H1 (cell line): ENCODE measurements at regions not wholly inside any gene's neighbourhood (a gene's known extent, or its start where the extent isn't known, plus 50 kb on each side); places are given as distances from the start of the nearest gene placed in this dataset.

Experiments used
- CTCF ChIA-PET: fragments of 300-600 bp; sonication (Branson Sonifier 250); formaldehyde crosslinking; loops from one replicate; lab custom pipeline; 2021; ENCODE audit not compliant: partially characterized antibody; lab: Charles Lee
- POLR2A ChIA-PET: fragments of 300-600 bp; sonication (Branson Sonifier 250); formaldehyde crosslinking; loops from one replicate; lab custom pipeline; 2021; ENCODE audit warnings: inconsistent platforms; ENCODE audit not compliant: partially characterized antibody; lab: Charles Lee
- DNase-seq, 2 experiments: peaks; one replicate each; pipeline versions ENCODE4 v3.0.0 to v3.0.0-alpha.2; 2010 to 2022; ENCODE audit warnings: low spot score in 2 of 2, low read depth in 1 of 2, mixed read lengths in 1 of 2
- FAIRE-seq: peaks from 2 replicates; lab custom pipeline; 2011; peaks lifted over from hg19 to GRCh38; lab: Jason Lieb, UNC
- H2AFZ ChIP-seq: 2 replicates; pipeline ENCODE4 v1.8.1; 2012; ENCODE audit warnings: low read length, inconsistent platforms
- H2AK5ac ChIP-seq: 2 replicates; pipeline ENCODE4 v1.6.1; 2013; ENCODE audit warnings: low read depth, low read length
- H2BK120ac ChIP-seq: replicated peaks from 2 replicates; pipeline ENCODE3; 2013; ENCODE audit warnings: low read depth, low read length, inconsistent platforms
- H2BK12ac ChIP-seq: 2 replicates; pipeline ENCODE4 v1.6.1; 2013; ENCODE audit warnings: low read depth, low read length
- H2BK15ac ChIP-seq: 2 replicates; pipeline ENCODE4 v1.6.1; 2013; ENCODE audit warnings: low read length
- H2BK20ac ChIP-seq: 2 replicates; pipeline ENCODE4 v1.6.1; 2013; ENCODE audit warnings: low read length
- H2BK5ac ChIP-seq: 2 replicates; pipeline ENCODE4 v1.6.1; 2013; ENCODE audit warnings: low read depth, low read length
- H3K14ac ChIP-seq: 2 replicates; pipeline ENCODE4 v1.6.1; 2013; ENCODE audit warnings: inconsistent platforms; ENCODE audit not compliant: insufficient read length
- H3K18ac ChIP-seq: 2 replicates; pipeline ENCODE4 v1.6.1; 2013; ENCODE audit warnings: low read length; ENCODE audit errors: extremely low read depth
- H3K23ac ChIP-seq: 2 replicates; pipeline ENCODE4 v1.6.1; 2013; ENCODE audit warnings: inconsistent platforms; ENCODE audit not compliant: insufficient read length
- H3K23me2 ChIP-seq: 2 replicates; pipeline ENCODE4 v1.6.1; 2013; ENCODE audit warnings: low read depth, low read length
- H3K27ac ChIP-seq: 2 replicates; pipeline ENCODE4 v1.6.1; 2011; ENCODE audit warnings: low read depth, low read length, inconsistent platforms
- H3K27me3 ChIP-seq, 4 experiments: replicated peaks in 1 of 4; 1 replicate in 1 of 4; 2 replicates in 3 of 4; pipeline versions ENCODE4 v1.6.1 to v1.8.1; 2011 to 2013; ENCODE audit warnings: low read length in 3 of 4, mild to moderate bottlenecking in 3 of 4, inconsistent platforms in 2 of 4, mixed read lengths in 2 of 4, moderate library complexity in 1 of 4; ENCODE audit not compliant: control insufficient read depth in 3 of 4, insufficient read depth in 3 of 4; ENCODE audit errors: extremely low read depth in 1 of 4
- H3K36me3 ChIP-seq, 4 experiments: 2 replicates each; pipeline versions ENCODE4 v1.6.1 to v1.8.1; 2011 to 2013; ENCODE audit warnings: mild to moderate bottlenecking in 4 of 4, low read length in 3 of 4, moderate library complexity in 2 of 4, control low read depth in 1 of 4, inconsistent platforms in 1 of 4; ENCODE audit not compliant: insufficient read depth in 4 of 4, control insufficient read depth in 2 of 4
- H3K4ac ChIP-seq: replicated peaks from 2 replicates; pipeline ENCODE3; 2013; ENCODE audit warnings: low read length, low read depth, mixed read lengths, inconsistent platforms; ENCODE audit not compliant: insufficient read length
- H3K4me1 ChIP-seq, 4 experiments: replicated peaks in 1 of 4; 1 replicate in 1 of 4; 2 replicates in 3 of 4; pipeline versions ENCODE4 v1.6.1 to v1.8.1; 2011 to 2013; ENCODE audit warnings: low read length in 3 of 4, inconsistent platforms in 2 of 4, mixed read lengths in 1 of 4; ENCODE audit not compliant: insufficient read depth in 4 of 4, control insufficient read depth in 3 of 4
- H3K4me2 ChIP-seq, 2 experiments: 2 replicates each; pipeline versions ENCODE4 v1.6.1 to v1.8.1; 2011 to 2013; ENCODE audit warnings: low read depth in 2 of 2, low read length in 2 of 2, control low read depth in 1 of 2, inconsistent platforms in 1 of 2, mild to moderate bottlenecking in 1 of 2; ENCODE audit not compliant: insufficient read depth in 1 of 2
- H3K4me3 ChIP-seq, 4 experiments: fragments of 200-600, 300-600 bp in 1 of 4; sonication (generic), shearing (Covaris generic), sonication (Bioruptor Twin) in 1 of 4; 2 replicates each; pipeline versions ENCODE4 v1.5.1 to v1.8.1; 2011 to 2016; ENCODE audit warnings: low read length in 4 of 4, low read depth in 3 of 4, control low read depth in 2 of 4, inconsistent platforms in 2 of 4, mild to moderate bottlenecking in 2 of 4, mixed read lengths in 1 of 4, moderate library complexity in 1 of 4; ENCODE audit not compliant: insufficient read depth in 2 of 4; ENCODE audit errors: extremely low read depth in 1 of 4
- H3K56ac ChIP-seq: replicated peaks from 2 replicates; pipeline ENCODE3; 2013; ENCODE audit warnings: low read depth, mild to moderate bottlenecking, mixed read lengths, low read length, inconsistent platforms; ENCODE audit not compliant: insufficient read length
- H3K79me1 ChIP-seq: 2 replicates; pipeline ENCODE4 v1.6.1; 2013; ENCODE audit warnings: low read depth, low read length, control low read depth
- H3K79me2 ChIP-seq, 2 experiments: 2 replicates each; pipeline versions ENCODE4 v1.6.1 to v1.8.1; 2012 to 2013; ENCODE audit warnings: low read length in 2 of 2, mild to moderate bottlenecking in 2 of 2, inconsistent platforms in 1 of 2; ENCODE audit not compliant: insufficient read depth in 2 of 2, control insufficient read depth in 1 of 2
- H3K9ac ChIP-seq, 4 experiments: replicated peaks in 1 of 4; 1 replicate in 1 of 4; 2 replicates in 3 of 4; pipeline versions ENCODE4 v1.6.1 to v1.8.1; 2011 to 2013; ENCODE audit warnings: low read depth in 3 of 4, low read length in 3 of 4, control low read depth in 2 of 4, mild to moderate bottlenecking in 2 of 4, moderate library complexity in 2 of 4, inconsistent platforms in 1 of 4; ENCODE audit errors: extremely low read depth in 1 of 4
- H3K9me3 ChIP-seq, 2 experiments: 2 replicates each; pipeline versions ENCODE4 v1.6.1 to v1.8.1; 2012 to 2013; ENCODE audit warnings: mild to moderate bottlenecking in 2 of 2, moderate library complexity in 2 of 2, control low read depth in 1 of 2, inconsistent platforms in 1 of 2, low read depth in 1 of 2, low read length in 1 of 2, mixed read lengths in 1 of 2; ENCODE audit not compliant: insufficient read depth in 2 of 2
- H4K20me1 ChIP-seq, 2 experiments: replicated peaks in 1 of 2; 2 replicates each; pipeline versions ENCODE3 to v1.8.1; 2011 to 2013; ENCODE audit warnings: inconsistent platforms in 2 of 2, low read length in 2 of 2, mild to moderate bottlenecking in 1 of 2; ENCODE audit not compliant: insufficient read depth in 2 of 2, control insufficient read depth in 1 of 2
- H4K5ac ChIP-seq: 2 replicates; pipeline ENCODE4 v1.6.1; 2013; ENCODE audit warnings: low read length, low read depth, mixed read lengths, inconsistent platforms; ENCODE audit not compliant: insufficient read length
- H4K8ac ChIP-seq: 2 replicates; pipeline ENCODE4 v1.8.0; 2013; ENCODE audit warnings: mild to moderate bottlenecking, moderate library complexity, low read length, inconsistent platforms; ENCODE audit not compliant: insufficient read depth; ENCODE audit errors: extremely low read depth
- H4K91ac ChIP-seq: replicated peaks from 2 replicates; pipeline ENCODE3; 2013; ENCODE audit warnings: low read length, mixed read lengths, inconsistent platforms; ENCODE audit not compliant: insufficient read length
- CBX5 ChIP-seq: fragments of 300-800, 300-1000 bp; sonication (generic); IDR thresholded peaks from 2 replicates; pipeline ENCODE4 v1.7.1; 2016; ENCODE audit warnings: antibody characterized with exemption, low read length, low read depth
- HDAC2 ChIP-seq, 2 experiments: fragments of 300-600 bp in 1 of 2; sonication (generic) in 1 of 2; IDR thresholded peaks; 2 replicates each; pipeline ENCODE4 v1.6.1; 2011 to 2012; ENCODE audit warnings: low read depth in 2 of 2, low read length in 2 of 2, mild to moderate bottlenecking in 2 of 2, moderate library complexity in 2 of 2, borderline replicate concordance in 1 of 2, inconsistent platforms in 1 of 2
- RAD21 ChIP-seq, 2 experiments: IDR thresholded peaks in 1 of 2; conservative IDR thresholded peaks in 1 of 2; 2 replicates each; pipeline ENCODE4 v1.6.1; 2011; ENCODE audit warnings: low read depth in 2 of 2, low read length in 2 of 2, improper control_type of control experiment in 1 of 2, inconsistent platforms in 1 of 2, mild to moderate bottlenecking in 1 of 2, moderate library complexity in 1 of 2
- YY1 ChIP-seq: IDR thresholded peaks from 2 replicates; pipeline ENCODE4 v1.6.1; 2011; ENCODE audit warnings: low read depth, mild to moderate bottlenecking, low read length
- WGBS, 2 experiments: shearing (Covaris generic) in 1 of 2; methylation state at CpG; one replicate each; pipeline versions ENCODE4 v1.1.6 to v1.1.7; 2013 to 2015; ENCODE audit warnings: low lambda C conversion rate in 2 of 2, mixed read lengths in 2 of 2, inconsistent platforms in 1 of 2, low coverage in 1 of 2, missing lambda C conversion rate in 1 of 2; ENCODE audit not compliant: insufficient replicate concordance in 2 of 2, insufficient coverage in 1 of 2, insufficient read length in 1 of 2; ENCODE audit errors: extremely low coverage in 1 of 2, missing lambda C conversion rate in 1 of 2; 5-methylcytosine and 5-hydroxymethylcytosine counted together

DNA sequence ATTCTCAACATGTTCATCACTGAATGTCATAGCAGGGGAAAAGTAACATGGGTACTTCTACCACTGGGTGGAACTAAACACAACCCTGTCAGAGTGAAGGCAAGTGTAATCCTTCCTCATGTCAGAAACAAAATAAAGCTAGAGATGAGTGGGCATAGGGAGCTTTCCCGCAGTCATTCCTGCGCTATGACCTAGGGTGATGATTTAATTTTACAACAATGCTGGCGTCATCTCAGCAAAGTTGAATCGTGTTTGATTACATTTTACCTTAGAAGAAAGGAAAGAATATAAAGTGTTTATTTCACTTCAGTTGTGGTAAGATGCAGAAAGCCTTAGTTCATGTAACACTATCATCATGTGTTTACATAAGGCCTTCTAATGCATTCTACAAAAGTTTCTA, 355.6 kb downstream of the METTL15 start:
- no peak overlapping the region for H2BK120ac ChIP-seq
- WGBS, 2 experiments, result 96% methylated on average over 4 of the region's 4 CpGs; no CpG with 5 or more reads in 1 of the 2 experiments
- no peak overlapping the region for H3K27ac ChIP-seq
- H2AK5ac ChIP-seq, result no peak overlapping the region
- no peak overlapping the region for H3K56ac ChIP-seq
- ChIA-PET CTCF (no interaction called here), POLR2A (no interaction called here)
- no peak overlapping the region for H4K5ac ChIP-seq
- H4K8ac ChIP-seq, result no peak overlapping the region
- no peak overlapping the region for H2AFZ ChIP-seq
- no peaks in the 10 kb centered on the region for H3K23me2 ChIP-seq
- H3K14ac ChIP-seq, result no peak overlapping the region
- H3K79me1 ChIP-seq, result no peaks in the 10 kb centered on the region
- H3K36me3 ChIP-seq, result no peaks in the 10 kb centered on the region
- FAIRE-seq (no peak), DNase-seq (no peak)
- no peak overlapping the region for H4K91ac ChIP-seq
- no peak overlapping the region for H3K4ac ChIP-seq
- H3K4me3 ChIP-seq, result no peak overlapping the region
- no peaks in the 10 kb centered on the region for H4K20me1 ChIP-seq
- H2BK12ac ChIP-seq, result no peak overlapping the region
- no peaks in the 10 kb centered on the region for H3K9me3 ChIP-seq
- H3K4me2 ChIP-seq, result no peak overlapping the region
- H3K18ac ChIP-seq, result no peak overlapping the region
- no peaks in the 10 kb centered on the region for H3K27me3 ChIP-seq
- no peak overlapping the region for H2BK20ac ChIP-seq
- no peak overlapping the region for H3K9ac ChIP-seq
- H3K4me1 ChIP-seq, result no peaks in the 10 kb centered on the region
- no peak overlapping the region for H2BK15ac ChIP-seq
- no peak overlapping the region for H2BK5ac ChIP-seq
- no peaks in the 10 kb centered on the region for H3K79me2 ChIP-seq
- H3K23ac ChIP-seq, result no peak overlapping the region
- TF ChIP-seq HDAC2 (IDR thresholded peaks at IDR 0.05; ENCODE audit: borderline replicate concordance in 1 of 2, low read depth in 2 of 2, low read length in 2 of 2) (no peak), CBX5 (no peak), YY1 (no peak), RAD21 (IDR thresholded peaks at IDR 0.05 in 1 of 2, conservative IDR thresholded peaks at IDR 0.05 in 1 of 2; ENCODE audit: low read depth in 2 of 2, low read length in 2 of 2) (peak in 1 of 2 experiments; percentile 9; a peak in 1 of 4 replicates)
